OCI-LY7 (cell line): ENCODE measurements at regions not wholly inside any gene's neighbourhood (a gene's known extent, or its start where the extent isn't known, plus 50 kb on each side); places are given as distances from the start of the nearest gene placed in this dataset.
"Not testable (repeated sequence)": the region's sequence is repeated elsewhere in the genome, so short reads cannot be mapped to it uniquely, and the experiment has no call there.

ENCODE experiments used
- CTCF ChIP-seq: fragments of 200-600 bp; sonication (generic); conservative IDR thresholded peaks from 2 replicates; pipeline ENCODE4 v1.5.1; 2014; ENCODE audit warnings: mild to moderate bottlenecking, antibody characterized with exemption, low read length, moderate library complexity, mixed read lengths
- EZH2phosphoT487 ChIP-seq: fragments of 200-600 bp; sonication (generic); IDR thresholded peaks from 2 replicates; pipeline ENCODE4 v1.6.1; 2018; ENCODE audit warnings: low read depth, borderline replicate concordance, mild to moderate bottlenecking, mixed run types, antibody characterized with exemption, low read length, moderate library complexity, mixed read lengths

GRCh38 chr7:34235101-34235500 is 329.8 kb downstream of the BMPER start:
- not testable (repeated sequence) for TF ChIP-seq CTCF, EZH2phosphoT487
